ENCODE measurements at regions not wholly inside any gene's neighbourhood (a gene's known extent, or its start where the extent isn't known, plus 50 kb on each side); places are given as distances from the start of the nearest gene placed in this dataset.
"Not testable (repeated sequence)": the region's sequence is repeated elsewhere in the genome, so short reads cannot be mapped to it uniquely, and the experiment has no call there.

GRCh38 chr18:65671621-65672415, 79.0 kb upstream of the CDH7 start:
- no peak for ATAC-seq
- Histone ChIP-seq H3K9me3 (ENCODE audit: control insufficient read depth, low read length) (no peaks in the 10 kb centered on the region), H3K4me1 (ENCODE audit: control insufficient read depth, insufficient read depth, low read length) (no peaks in the 10 kb centered on the region), H3K4me3 (ENCODE audit: low read length) (no peak overlapping the region), H3K27ac (ENCODE audit: low read length) (no peak overlapping the region), H3K27me3 (ENCODE audit: control insufficient read depth, insufficient read depth) (no peaks in the 10 kb centered on the region)
- 88% methylated on average over 17 of the region's 17 CpGs for WGBS
- intact Hi-C loops (cut with DNase I) = no loop called here
- DNase-seq = peak in 1 of 3 donors; percentile 12

- H3K9me3 ChIP-seq (ENCODE audit: control insufficient read depth, low read length); ATAC-seq; H3K27me3 ChIP-seq (ENCODE audit: control insufficient read depth, insufficient read depth); H3K4me3 ChIP-seq (ENCODE audit: low read length); DNase-seq; intact Hi-C loops (cut with DNase I); H3K27ac ChIP-seq (ENCODE audit: low read length); H3K4me1 ChIP-seq (ENCODE audit: control insufficient read depth, insufficient read depth, low read length): not testable (repeated sequence)
- WGBS = 91% methylated on average over 3 of the region's 3 CpGs
Measured at GRCh38 chr18:65670145-65670544, 80.7 kb upstream of the CDH7 start.

DNA sequence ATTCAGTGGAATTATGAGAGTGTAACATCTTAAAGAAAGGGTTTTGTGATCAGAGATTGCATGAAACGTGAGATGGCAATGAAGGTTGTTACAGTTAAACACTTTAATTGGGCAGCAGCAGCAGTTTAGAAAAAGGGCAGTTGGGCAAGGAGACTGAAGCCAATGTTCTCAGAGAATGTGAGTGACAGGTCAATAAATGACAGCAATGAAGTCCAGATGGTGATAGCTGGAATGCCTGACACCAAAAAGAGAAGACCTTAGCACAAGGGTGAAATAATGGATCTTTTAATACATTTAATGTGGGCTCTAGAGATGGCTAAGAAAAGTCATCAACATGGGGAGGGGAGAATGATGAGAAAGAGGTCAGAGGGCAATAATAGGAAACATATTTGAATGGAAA, 89.4 kb upstream of the CDH7 start:
- no peak overlapping the region for H3K27ac ChIP-seq (ENCODE audit: low read length)
- intact Hi-C loops (cut with DNase I) = no loop called here
- no peaks in the 10 kb centered on the region for H3K4me1 ChIP-seq (ENCODE audit: control insufficient read depth, insufficient read depth, low read length)
- H3K9me3 ChIP-seq (ENCODE audit: control insufficient read depth, low read length) = no peaks in the 10 kb centered on the region
- WGBS = 21% methylated on average over 1 of the region's 1 CpG
- H3K4me3 ChIP-seq (ENCODE audit: low read length) = no peak overlapping the region
- H3K27me3 ChIP-seq (ENCODE audit: control insufficient read depth, insufficient read depth) = no peaks in the 10 kb centered on the region
- no peak for DNase-seq
- no peak for ATAC-seq

GRCh38 chr18:65659912-65660311, 90.9 kb upstream of the CDH7 start:
- no peak overlapping the region for H3K4me3 ChIP-seq (ENCODE audit: low read length)
- 93% methylated on average over 1 of the region's 1 CpG for WGBS
- DNase-seq (no peak), ATAC-seq (no peak)
- H3K27ac ChIP-seq (ENCODE audit: low read length) = no peak overlapping the region
- intact Hi-C loops (cut with DNase I) = no loop called here
- H3K4me1 ChIP-seq (ENCODE audit: control insufficient read depth, insufficient read depth, low read length) = no peaks in the 10 kb centered on the region
- H3K27me3 ChIP-seq (ENCODE audit: control insufficient read depth, insufficient read depth) = no peaks in the 10 kb centered on the region
- H3K9me3 ChIP-seq (ENCODE audit: control insufficient read depth, low read length) = no peaks in the 10 kb centered on the region

DNA sequence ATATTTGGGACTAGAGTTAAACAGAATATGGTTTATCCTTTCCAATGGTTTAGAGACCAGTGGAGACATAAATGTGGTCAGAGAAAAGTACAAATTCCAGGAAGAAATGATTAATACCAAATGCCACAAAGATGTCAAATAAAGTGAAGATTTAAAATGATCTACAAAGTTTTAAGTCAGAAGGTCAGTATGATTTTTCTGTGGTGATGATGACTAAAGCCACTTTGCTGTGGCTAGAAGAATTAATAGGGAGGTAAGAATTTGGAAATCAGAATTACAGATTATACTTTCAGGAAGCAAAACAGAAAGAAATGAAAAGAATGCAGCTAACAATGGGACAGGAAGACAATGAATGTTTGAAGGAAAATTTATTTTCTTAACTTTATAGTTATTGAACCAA, 91.5 kb upstream of the CDH7 start:
- H3K4me1 ChIP-seq (ENCODE audit: control insufficient read depth, insufficient read depth, low read length) = no peaks in the 10 kb centered on the region

GRCh38 chr18:65651192-65651591, 99.6 kb upstream of the CDH7 start:
- Histone ChIP-seq H3K27ac (ENCODE audit: low read length) (no peak overlapping the region), H3K4me3 (ENCODE audit: low read length) (no peak overlapping the region), H3K4me1 (ENCODE audit: control insufficient read depth, insufficient read depth, low read length) (no peaks in the 10 kb centered on the region), H3K9me3 (ENCODE audit: control insufficient read depth, low read length) (no peaks in the 10 kb centered on the region), H3K27me3 (ENCODE audit: control insufficient read depth, insufficient read depth) (no peaks in the 10 kb centered on the region)
- ATAC-seq = no peak
- intact Hi-C loops (cut with DNase I) = no loop called here
- no peak for DNase-seq
- WGBS = 64% methylated on average over 4 of the region's 4 CpGs

More for the DNA sequence above, 91.5 kb upstream of the CDH7 start:
- no peak for DNase-seq
- Histone ChIP-seq H3K27me3 (ENCODE audit: control insufficient read depth, insufficient read depth) (no peaks in the 10 kb centered on the region), H3K4me3 (ENCODE audit: low read length) (no peak overlapping the region), H3K9me3 (ENCODE audit: control insufficient read depth, low read length) (no peaks in the 10 kb centered on the region), H3K27ac (ENCODE audit: low read length) (no peak overlapping the region)
- intact Hi-C loops (cut with DNase I) = no loop called here
- ATAC-seq = no peak

DNA sequence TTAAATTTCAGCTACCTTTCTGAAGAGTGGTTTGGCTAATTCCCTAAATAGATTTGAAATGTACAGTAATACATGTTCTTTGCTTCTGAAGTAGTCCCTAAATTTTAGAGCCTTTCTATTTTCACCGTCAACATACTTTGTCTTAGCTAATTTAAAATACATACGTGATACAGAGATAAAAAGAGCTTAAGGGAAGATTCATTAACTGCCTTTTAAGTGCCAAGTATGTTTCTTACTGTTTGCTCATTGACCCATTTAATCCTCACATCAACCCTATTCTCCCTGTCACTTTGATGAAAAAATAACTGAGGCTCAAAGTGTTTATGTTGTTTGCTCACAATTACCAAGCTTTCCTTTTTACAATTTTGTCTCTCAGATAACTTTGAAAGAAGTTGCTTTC, 118.6 kb upstream of the CDH7 start:
- H3K27ac ChIP-seq (ENCODE audit: low read length) = no peak overlapping the region
- WGBS = 65% methylated on average over 2 of the region's 2 CpGs
- DNase-seq (no peak), ATAC-seq (no peak)
- no peaks in the 10 kb centered on the region for H3K9me3 ChIP-seq (ENCODE audit: control insufficient read depth, low read length)
- intact Hi-C loops (cut with DNase I) = no loop called here
- no peak overlapping the region for H3K4me3 ChIP-seq (ENCODE audit: low read length)
- no peaks in the 10 kb centered on the region for H3K27me3 ChIP-seq (ENCODE audit: control insufficient read depth, insufficient read depth)
- H3K4me1 ChIP-seq (ENCODE audit: control insufficient read depth, insufficient read depth, low read length) = no peaks in the 10 kb centered on the region

- 88% methylated on average over 1 of the region's 1 CpG for WGBS
Measured at GRCh38 chr18:65631766-65632165, 119.0 kb upstream of the CDH7 start.

GRCh38 chr18:65628390-65628789, 122.4 kb upstream of the CDH7 start:
- no peak for ATAC-seq
- intact Hi-C loops (cut with DNase I) = loop anchor here in 1 of 4 donors (10.0 kb wide), 1 partner anchor 56 kb away; no protein-coding TSS in a partner anchor
- Histone ChIP-seq H3K27ac (ENCODE audit: low read length) (no peak overlapping the region), H3K9me3 (ENCODE audit: control insufficient read depth, low read length) (no peaks in the 10 kb centered on the region), H3K4me1 (ENCODE audit: control insufficient read depth, insufficient read depth, low read length) (no peaks in the 10 kb centered on the region), H3K27me3 (ENCODE audit: control insufficient read depth, insufficient read depth) (no peaks in the 10 kb centered on the region), H3K4me3 (ENCODE audit: low read length) (no peak overlapping the region)
- DNase-seq = no peak
- WGBS = 60% methylated on average over 1 of the region's 1 CpG

More at GRCh38 chr18:65631766-65632165, 119.0 kb upstream of the CDH7 start:
- Histone ChIP-seq H3K9me3 (ENCODE audit: control insufficient read depth, low read length) (no peaks in the 10 kb centered on the region), H3K27ac (ENCODE audit: low read length) (no peak overlapping the region), H3K27me3 (ENCODE audit: control insufficient read depth, insufficient read depth) (no peaks in the 10 kb centered on the region), H3K4me1 (ENCODE audit: control insufficient read depth, insufficient read depth, low read length) (no peaks in the 10 kb centered on the region), H3K4me3 (ENCODE audit: low read length) (no peak overlapping the region)
- intact Hi-C loops (cut with DNase I) = no loop called here
- DNase-seq = no peak
- ATAC-seq = no peak

DNA sequence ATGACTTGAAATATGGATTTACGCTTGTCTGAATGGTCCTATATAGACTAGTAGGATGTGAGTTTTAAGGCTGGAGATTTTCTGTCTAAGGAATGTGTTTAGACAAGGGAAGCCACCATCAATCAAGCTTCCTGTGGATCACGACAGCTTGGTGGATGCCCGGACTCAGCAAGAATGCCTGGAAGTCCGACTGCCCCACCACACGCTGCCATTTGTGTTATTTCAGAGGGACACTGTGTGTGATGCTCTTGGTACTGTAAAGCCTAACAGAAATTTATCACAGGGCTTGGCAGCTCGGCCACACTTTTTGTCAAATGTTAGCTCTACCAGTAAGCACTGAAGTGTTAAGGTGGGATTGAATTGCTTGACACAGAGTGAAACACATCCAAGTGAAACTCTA, 127.1 kb upstream of the CDH7 start:
- H3K27ac ChIP-seq (ENCODE audit: low read length) = no peak overlapping the region
- WGBS = 41% methylated on average over 6 of the region's 6 CpGs
- ATAC-seq (no peak), DNase-seq (no peak)
- intact Hi-C loops (cut with DNase I) = loop anchor here in 1 of 4 donors (10.0 kb wide), 1 partner anchor 61 kb away; no protein-coding TSS in a partner anchor
- H3K9me3 ChIP-seq (ENCODE audit: control insufficient read depth, low read length) = no peaks in the 10 kb centered on the region
- no peaks in the 10 kb centered on the region for H3K27me3 ChIP-seq (ENCODE audit: control insufficient read depth, insufficient read depth)
- no peak overlapping the region for H3K4me3 ChIP-seq (ENCODE audit: low read length)
- no peaks in the 10 kb centered on the region for H3K4me1 ChIP-seq (ENCODE audit: control insufficient read depth, insufficient read depth, low read length)

GRCh38 chr18:65622436-65622835, 128.4 kb upstream of the CDH7 start:
- 40% methylated on average over 4 of the region's 4 CpGs for WGBS
- Histone ChIP-seq H3K4me1 (ENCODE audit: control insufficient read depth, insufficient read depth, low read length) (no peaks in the 10 kb centered on the region), H3K27ac (ENCODE audit: low read length) (no peak overlapping the region), H3K27me3 (ENCODE audit: control insufficient read depth, insufficient read depth) (no peaks in the 10 kb centered on the region), H3K9me3 (ENCODE audit: control insufficient read depth, low read length) (no peaks in the 10 kb centered on the region), H3K4me3 (ENCODE audit: low read length) (no peak overlapping the region)
- ATAC-seq (no peak), DNase-seq (no peak)
- intact Hi-C loops (cut with DNase I) = loop anchor here in 1 of 4 donors (10.0 kb wide), 1 partner anchor 62 kb away; no protein-coding TSS in a partner anchor

Data from right cardiac atrium (tissue), 5 donors.